Caco-2 (cell line): ENCODE measurements at regions not wholly inside any gene's neighbourhood (a gene's known extent, or its start where the extent isn't known, plus 50 kb on each side); places are given as distances from the start of the nearest gene placed in this dataset.

Source experiments
- BruUV-seq: library from RNA; stranded (reverse); fragments of 400-500 nt; replicated peaks from 2 replicates; lab custom pipeline; 2021; lab: Mats Ljungman, UMichigan
- CTCF ChIA-PET: fragments of 300-600 bp; sonication (Branson Sonifier 250); formaldehyde crosslinking; loops from one replicate; lab custom pipeline; 2022; ENCODE audit warnings: antibody characterized with exemption; lab: Charles Lee
- POLR2A ChIA-PET: fragments of 300-600 bp; sonication (Branson Sonifier 250); formaldehyde crosslinking; loops from one replicate; lab custom pipeline; 2022; ENCODE audit warnings: antibody characterized with exemption; lab: Charles Lee
- DNase-seq, 2 experiments: peaks; one replicate each; pipeline versions ENCODE4 v3.0.0 to v3.0.0-alpha.2; 2020 to 2022
- H3K27me3 ChIP-seq: replicated peaks from 2 replicates; pipeline ENCODE4 v1.6.0; 2011; ENCODE audit warnings: low read length; ENCODE audit not compliant: control insufficient read depth, insufficient read depth
- H3K36me3 ChIP-seq: 2 replicates; pipeline ENCODE4 v1.5.1; 2011; ENCODE audit warnings: low read length; ENCODE audit not compliant: control insufficient read depth, insufficient read depth
- H3K4me1 ChIP-seq: fragments of 250-450 bp; sonication (Bioruptor Pico); 2 replicates; pipeline ENCODE4 v1.5.1; 2020; ENCODE audit warnings: mild to moderate bottlenecking
- H3K4me3 ChIP-seq: 2 replicates; pipeline ENCODE4 v1.5.1; 2011; ENCODE audit warnings: low read depth, mild to moderate bottlenecking, control low read depth, low read length
- H3K9me3 ChIP-seq: fragments of 250-450 bp; sonication (Bioruptor Pico); 2 replicates; pipeline ENCODE4 v1.5.1; 2020; ENCODE audit warnings: mild to moderate bottlenecking, moderate library complexity
- H3K27ac Mint-ChIP-seq: one replicate; pipeline ENCODE4 v1.8.0; 2022; ENCODE audit warnings: mixed read lengths; ENCODE audit not compliant: unreplicated experiment
- H3K27me3 Mint-ChIP-seq: one replicate; pipeline ENCODE4 v1.8.0; 2022; ENCODE audit warnings: mixed read lengths; ENCODE audit not compliant: insufficient read depth, unreplicated experiment
- H3K36me3 Mint-ChIP-seq: one replicate; pipeline ENCODE4 v1.8.0; 2022; ENCODE audit warnings: mild to moderate bottlenecking, mixed read lengths; ENCODE audit not compliant: insufficient read depth, unreplicated experiment
- H3K4me1 Mint-ChIP-seq: one replicate; pipeline ENCODE4 v1.8.0; 2022; ENCODE audit warnings: low read depth, mixed read lengths; ENCODE audit not compliant: unreplicated experiment
- H3K4me3 Mint-ChIP-seq: one replicate; pipeline ENCODE4 v1.8.0; 2022; ENCODE audit warnings: mild to moderate bottlenecking, moderate library complexity, mixed read lengths; ENCODE audit not compliant: unreplicated experiment
- H3K9me3 Mint-ChIP-seq: one replicate; pipeline ENCODE4 v1.8.0; 2022; ENCODE audit warnings: mixed read lengths; ENCODE audit not compliant: unreplicated experiment
- intact Hi-C: fragments of 100-400 bp; cut with micrococcal nuclease; formaldehyde crosslinking; loops from one replicate; pipeline ENCODE4 v1.10.0; 2022; ENCODE audit not compliant: unreplicated experiment
- TF ChIP-seq, protein P1 (sequence below), 2 experiments: fragments of 200-600 bp in 1 of 2; IDR thresholded peaks; 1 replicate in 1 of 2; 2 replicates in 1 of 2; pipeline versions ENCODE4 v1.5.1 to v1.8.0; 2011 to 2022; ENCODE audit warnings: antibody characterized with exemption in 1 of 2, control low read depth in 1 of 2, inconsistent platforms in 1 of 2, low read depth in 1 of 2, low read length in 1 of 2, mild to moderate bottlenecking in 1 of 2, moderate library complexity in 1 of 2; ENCODE audit not compliant: insufficient read depth in 1 of 2, severe bottlenecking in 1 of 2, unreplicated experiment in 1 of 2

DNA sequence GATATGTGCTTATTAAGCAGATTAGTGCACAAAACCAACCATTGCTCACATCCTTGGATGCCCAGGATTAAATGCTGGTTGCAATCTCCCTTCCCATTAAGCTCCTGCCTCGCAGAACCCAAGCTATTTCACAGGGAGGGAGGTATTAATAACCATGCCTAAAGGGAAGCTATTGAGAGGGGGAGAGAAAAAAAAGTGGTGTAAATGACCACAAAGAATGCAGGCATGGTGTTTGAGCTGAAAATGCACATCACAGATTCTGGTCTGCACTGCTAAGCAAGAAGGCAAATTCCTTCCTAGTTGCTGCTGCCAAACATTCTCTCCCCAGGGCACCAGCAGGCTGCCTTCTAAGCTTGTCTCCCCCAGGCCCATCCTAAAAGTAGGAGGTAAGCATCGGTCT is 92.0 kb upstream of the ISX start:
- no peaks in the 10 kb centered on the region for H3K36me3 Mint-ChIP-seq
- no TSS peak for BruUV-seq
- H3K27ac Mint-ChIP-seq = no peak overlapping the region
- ChIA-PET CTCF (no interaction called here), POLR2A (no interaction called here)
- H3K4me1 Mint-ChIP-seq = no peaks in the 10 kb centered on the region
- intact Hi-C loops = no loop called here
- no peak overlapping the region for H3K4me3 Mint-ChIP-seq
- no peaks in the 10 kb centered on the region for H3K27me3 ChIP-seq
- no peak overlapping the region for H3K4me3 ChIP-seq
- no peaks in the 10 kb centered on the region for H3K36me3 ChIP-seq
- no peak for DNase-seq
- no peaks in the 10 kb centered on the region for H3K9me3 Mint-ChIP-seq
- peaks cover 6% of the 10 kb centered on the region for H3K27me3 Mint-ChIP-seq
- TF ChIP-seq, protein P1, sequence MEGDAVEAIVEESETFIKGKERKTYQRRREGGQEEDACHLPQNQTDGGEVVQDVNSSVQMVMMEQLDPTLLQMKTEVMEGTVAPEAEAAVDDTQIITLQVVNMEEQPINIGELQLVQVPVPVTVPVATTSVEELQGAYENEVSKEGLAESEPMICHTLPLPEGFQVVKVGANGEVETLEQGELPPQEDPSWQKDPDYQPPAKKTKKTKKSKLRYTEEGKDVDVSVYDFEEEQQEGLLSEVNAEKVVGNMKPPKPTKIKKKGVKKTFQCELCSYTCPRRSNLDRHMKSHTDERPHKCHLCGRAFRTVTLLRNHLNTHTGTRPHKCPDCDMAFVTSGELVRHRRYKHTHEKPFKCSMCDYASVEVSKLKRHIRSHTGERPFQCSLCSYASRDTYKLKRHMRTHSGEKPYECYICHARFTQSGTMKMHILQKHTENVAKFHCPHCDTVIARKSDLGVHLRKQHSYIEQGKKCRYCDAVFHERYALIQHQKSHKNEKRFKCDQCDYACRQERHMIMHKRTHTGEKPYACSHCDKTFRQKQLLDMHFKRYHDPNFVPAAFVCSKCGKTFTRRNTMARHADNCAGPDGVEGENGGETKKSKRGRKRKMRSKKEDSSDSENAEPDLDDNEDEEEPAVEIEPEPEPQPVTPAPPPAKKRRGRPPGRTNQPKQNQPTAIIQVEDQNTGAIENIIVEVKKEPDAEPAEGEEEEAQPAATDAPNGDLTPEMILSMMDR (IDR thresholded peaks at IDR 0.05; ENCODE audit: insufficient read depth in 1 of 2, low read depth in 1 of 2, low read length in 1 of 2, severe bottlenecking in 1 of 2, unreplicated experiment in 1 of 2) = no peak
- no peaks in the 10 kb centered on the region for H3K4me1 ChIP-seq
- H3K9me3 ChIP-seq = no peaks in the 10 kb centered on the region

DNA sequence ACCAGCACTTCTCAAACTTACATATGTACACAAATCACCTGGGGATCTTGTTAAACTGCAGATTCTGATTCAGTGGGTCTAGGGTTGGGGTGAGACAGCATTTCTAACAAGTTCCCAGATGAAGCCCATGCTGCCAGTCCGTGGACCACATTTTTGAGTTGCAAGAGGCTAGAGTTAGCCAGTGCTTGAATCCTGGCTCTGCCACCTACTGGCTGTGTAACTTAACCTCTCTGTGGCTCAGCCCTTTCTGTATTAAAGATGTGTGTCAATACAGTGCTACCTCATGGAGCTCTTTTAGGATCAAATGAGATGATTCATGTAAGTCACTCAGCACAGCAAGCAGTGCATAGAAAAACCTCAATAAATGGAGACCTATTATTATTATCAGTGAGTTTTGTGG is 90.2 kb upstream of the ISX start:
- CTCF ChIA-PET = interaction anchor here (0.6 to 0.9 kb wide), 2 partner anchors 173 to 176 kb away, joined by 3 read pairs; no protein-coding TSS in a partner anchor
- Histone ChIP-seq H3K27me3 (no peaks in the 10 kb centered on the region), H3K4me3 (no peak overlapping the region), H3K36me3 (no peaks in the 10 kb centered on the region), H3K9me3 (no peaks in the 10 kb centered on the region), H3K4me1 (no peaks in the 10 kb centered on the region)
- peaks cover 9% of the 10 kb centered on the region for H3K27me3 Mint-ChIP-seq
- no peaks in the 10 kb centered on the region for H3K9me3 Mint-ChIP-seq
- no peak overlapping the region for H3K4me3 Mint-ChIP-seq
- no peak overlapping the region for H3K27ac Mint-ChIP-seq
- intact Hi-C loops = no loop called here
- BruUV-seq = no TSS peak
- no peaks in the 10 kb centered on the region for H3K36me3 Mint-ChIP-seq
- TF ChIP-seq, protein P1 (IDR thresholded peaks at IDR 0.05; ENCODE audit: insufficient read depth in 1 of 2, low read depth in 1 of 2, low read length in 1 of 2, severe bottlenecking in 1 of 2, unreplicated experiment in 1 of 2) = no peak
- DNase-seq = no peak
- POLR2A ChIA-PET = no interaction called here
- no peaks in the 10 kb centered on the region for H3K4me1 Mint-ChIP-seq

DNA sequence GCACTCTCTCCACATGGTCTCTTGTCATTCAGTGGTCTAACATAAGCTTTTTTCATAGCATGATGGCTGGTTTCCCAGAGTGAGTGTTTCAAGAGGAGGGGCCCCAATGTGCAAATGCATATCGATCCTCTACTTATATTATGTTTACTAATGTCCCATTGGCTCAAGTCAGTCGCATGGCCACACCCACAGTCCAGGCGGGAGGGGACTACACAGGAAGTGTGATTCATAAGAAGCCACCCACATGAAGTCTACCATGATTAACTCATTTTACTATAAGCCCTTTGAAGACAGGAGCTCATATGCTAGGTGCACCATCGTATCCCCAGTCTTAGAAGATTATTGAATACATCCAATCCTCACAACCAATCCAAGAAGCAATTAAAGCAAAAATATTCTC is 89.5 kb upstream of the ISX start:
- POLR2A ChIA-PET = no interaction called here
- CTCF ChIA-PET = interaction anchor here (0.6 kb wide), 1 partner anchor 175 kb away, joined by 3 read pairs; no protein-coding TSS in a partner anchor
- no peaks in the 10 kb centered on the region for H3K9me3 Mint-ChIP-seq

More for the DNA sequence above, 89.5 kb upstream of the ISX start:
- H3K27me3 Mint-ChIP-seq = peaks cover 9% of the 10 kb centered on the region
- H3K4me1 ChIP-seq = no peaks in the 10 kb centered on the region
- H3K36me3 Mint-ChIP-seq = no peaks in the 10 kb centered on the region
- H3K27ac Mint-ChIP-seq = no peak overlapping the region
- no peak for DNase-seq
- intact Hi-C loops = no loop called here
- H3K4me3 ChIP-seq = no peak overlapping the region
- no peaks in the 10 kb centered on the region for H3K9me3 ChIP-seq
- no peaks in the 10 kb centered on the region for H3K36me3 ChIP-seq
- H3K27me3 ChIP-seq = no peaks in the 10 kb centered on the region
- BruUV-seq = no TSS peak
- no peaks in the 10 kb centered on the region for H3K4me1 Mint-ChIP-seq
- TF ChIP-seq, protein P1 (IDR thresholded peaks at IDR 0.05; ENCODE audit: insufficient read depth in 1 of 2, low read depth in 1 of 2, low read length in 1 of 2, severe bottlenecking in 1 of 2, unreplicated experiment in 1 of 2) = no peak
- H3K4me3 Mint-ChIP-seq = no peak overlapping the region
